ENCODE measurements at regions not wholly inside any gene's neighbourhood (a gene's known extent, or its start where the extent isn't known, plus 50 kb on each side); places are given as distances from the start of the nearest gene placed in this dataset.
"Not testable (repeated sequence)": the region's sequence is repeated elsewhere in the genome, so short reads cannot be mapped to it uniquely, and the experiment has no call there.

DNA sequence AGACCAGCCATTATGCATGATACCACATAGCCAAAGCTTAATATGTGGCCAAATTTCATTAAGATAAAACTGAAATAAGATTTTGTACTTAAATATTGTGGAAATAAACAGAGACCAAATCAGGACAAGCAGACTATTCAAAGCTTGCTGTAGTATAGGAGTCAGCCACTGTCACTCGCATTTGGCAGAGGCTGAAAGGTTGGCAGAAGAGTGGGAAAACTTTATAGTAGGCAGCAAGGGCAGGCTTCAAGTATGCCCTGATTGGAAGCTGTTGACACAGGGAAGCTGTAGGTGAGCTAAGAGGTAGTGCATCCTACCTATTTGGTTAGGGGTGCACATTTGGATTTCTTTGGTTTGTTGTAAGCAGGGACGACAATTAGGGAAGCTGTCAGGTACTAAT is 202.5 kb upstream of the PDZRN3 start:
- POLR2A ChIA-PET = no interaction called here
- CTCF ChIA-PET = no interaction called here
- Mint-ChIP-seq H3K27me3 (no peaks in the 10 kb centered on the region), H3K4me1 (no peaks in the 10 kb centered on the region), H3K4me3 (no peak overlapping the region), H3K9me3 (no peaks in the 10 kb centered on the region), H3K27ac (no peak overlapping the region), H3K36me3 (ENCODE audit: low read depth) (no peaks in the 10 kb centered on the region)
- TF ChIP-seq CTCF (IDR thresholded peaks at IDR 0.05) = no peak
- no peak for DNase-seq
- no peak for ATAC-seq (ENCODE audit: low read depth)
- intact Hi-C loops (cut with micrococcal nuclease) = no loop called here

DNA sequence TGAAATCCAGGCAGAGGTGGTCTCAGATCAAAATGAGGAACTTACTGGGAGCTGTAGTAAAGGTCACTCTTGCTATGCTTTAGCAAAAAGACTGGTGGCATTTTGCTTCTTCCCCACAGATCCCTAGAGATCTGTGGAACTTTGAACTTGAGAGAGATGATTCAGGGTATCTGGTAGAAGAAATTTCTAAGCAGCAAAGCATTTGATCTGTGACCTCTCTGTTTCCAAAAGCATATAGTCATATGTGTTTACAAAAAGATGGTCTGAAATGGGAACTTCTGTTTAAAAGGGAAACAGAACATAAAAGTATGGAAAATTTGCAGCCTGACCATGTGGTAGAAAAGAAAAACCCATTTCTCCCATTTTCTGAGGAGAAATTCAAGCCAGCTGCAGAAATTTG is 196.2 kb upstream of the PDZRN3 start:
- H3K27me3 Mint-ChIP-seq; H3K4me1 Mint-ChIP-seq; H3K9me3 Mint-ChIP-seq; DNase-seq; H3K27ac Mint-ChIP-seq; H3K36me3 Mint-ChIP-seq (ENCODE audit: low read depth); H3K4me3 Mint-ChIP-seq; CTCF ChIA-PET; ATAC-seq (ENCODE audit: low read depth); intact Hi-C loops (cut with micrococcal nuclease); POLR2A ChIA-PET: not testable (repeated sequence)

- H3K27me3 Mint-ChIP-seq = no peaks in the 10 kb centered on the region
- no peak overlapping the region for H3K27ac Mint-ChIP-seq
- intact Hi-C loops (cut with micrococcal nuclease) = no loop called here
- DNase-seq (no peak), ATAC-seq (ENCODE audit: low read depth) (no peak)
- H3K36me3 Mint-ChIP-seq (ENCODE audit: low read depth) = no peaks in the 10 kb centered on the region
- CTCF ChIA-PET = no interaction called here
- no peaks in the 10 kb centered on the region for H3K4me1 Mint-ChIP-seq
- TF ChIP-seq CTCF (IDR thresholded peaks at IDR 0.05) = no peak
- POLR2A ChIA-PET = no interaction called here
- H3K4me3 Mint-ChIP-seq = no peak overlapping the region
- H3K9me3 Mint-ChIP-seq = peaks cover 8% of the 10 kb centered on the region
Observed at GRCh38 chr3:73820431-73820830, 195.7 kb upstream of the PDZRN3 start.

DNA sequence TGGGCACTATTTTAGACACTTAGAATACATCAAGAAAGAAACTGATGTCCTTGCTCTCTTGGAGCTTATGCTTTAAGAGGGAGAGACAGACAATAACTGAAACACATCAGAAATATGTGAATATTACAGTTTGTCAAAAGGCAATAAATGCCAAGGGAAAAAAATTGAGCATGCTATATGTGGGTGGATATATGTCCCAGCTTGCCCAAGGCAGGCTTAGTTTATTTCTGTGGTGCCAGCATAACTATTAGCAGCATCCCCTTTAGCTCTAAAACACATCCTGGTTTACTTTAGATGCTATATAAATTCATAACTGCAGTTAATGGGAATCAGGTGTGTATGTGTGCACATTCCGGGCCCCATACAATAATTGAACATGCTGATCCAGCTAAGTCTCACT is 191.2 kb upstream of the PDZRN3 start:
- ATAC-seq (ENCODE audit: low read depth) = no peak
- CTCF ChIA-PET = no interaction called here
- Mint-ChIP-seq H3K4me3 (no peak overlapping the region), H3K27ac (no peak overlapping the region), H3K9me3 (peaks cover 13% of the 10 kb centered on the region), H3K4me1 (no peaks in the 10 kb centered on the region), H3K36me3 (ENCODE audit: low read depth) (no peaks in the 10 kb centered on the region), H3K27me3 (no peaks in the 10 kb centered on the region)
- no peak for DNase-seq
- intact Hi-C loops (cut with micrococcal nuclease) = no loop called here
- TF ChIP-seq CTCF (IDR thresholded peaks at IDR 0.05) = no peak
- POLR2A ChIA-PET = no interaction called here

DNA sequence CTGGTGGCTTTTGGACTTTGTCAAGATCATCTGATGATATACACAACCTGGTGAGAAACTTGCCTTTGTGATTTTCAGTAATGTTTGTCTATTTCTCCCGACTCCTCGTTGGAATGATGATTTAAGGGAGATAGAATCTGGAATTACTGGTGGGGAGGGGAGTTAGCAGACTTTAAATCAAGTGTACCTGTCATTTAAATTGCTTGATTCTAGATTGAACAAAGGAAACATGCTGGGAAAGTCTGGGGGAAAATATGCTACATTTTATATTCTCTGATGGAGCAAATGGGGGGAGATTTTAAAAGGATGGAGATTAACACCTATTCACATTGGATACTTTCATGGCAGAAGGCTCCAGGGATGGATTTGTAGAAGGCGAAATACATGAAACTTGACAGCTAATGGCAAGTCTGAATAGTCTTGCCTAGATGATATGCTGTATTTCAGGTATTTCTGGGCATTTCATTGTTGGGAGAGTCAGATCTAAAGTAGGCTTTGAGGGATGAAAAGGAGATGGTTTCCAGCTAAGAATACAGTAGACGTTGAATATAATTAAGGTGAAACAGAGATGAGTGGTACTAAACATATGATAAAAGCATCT is 189.1 kb upstream of the PDZRN3 start:
- DNase-seq (no peak), ATAC-seq (ENCODE audit: low read depth) (no peak)
- intact Hi-C loops (cut with micrococcal nuclease) = no loop called here
- TF ChIP-seq CTCF (IDR thresholded peaks at IDR 0.05) = no peak
- ChIA-PET CTCF (no interaction called here), POLR2A (no interaction called here)
- Mint-ChIP-seq H3K36me3 (ENCODE audit: low read depth) (no peaks in the 10 kb centered on the region), H3K27ac (no peak overlapping the region), H3K4me1 (no peaks in the 10 kb centered on the region), H3K4me3 (no peak overlapping the region), H3K9me3 (peaks cover 14% of the 10 kb centered on the region), H3K27me3 (no peaks in the 10 kb centered on the region)

DNA sequence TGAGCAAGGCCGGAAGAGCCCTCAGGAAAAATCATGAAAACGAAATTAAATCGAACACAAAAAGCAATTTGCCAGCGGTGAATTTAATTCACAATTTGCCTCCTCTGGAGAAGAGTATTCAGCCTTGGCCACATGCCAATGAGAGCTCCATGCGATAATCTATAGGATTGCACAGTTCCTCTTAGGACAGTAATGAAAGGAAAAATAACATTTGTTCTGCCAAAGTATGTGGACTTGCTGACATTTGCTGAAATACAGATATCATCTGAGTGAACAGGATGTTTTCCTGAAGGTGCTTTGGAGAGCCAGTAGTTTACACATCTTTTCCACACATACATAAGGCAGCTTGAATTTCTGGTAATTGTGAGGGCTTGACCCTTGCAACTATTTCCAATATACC is 188.6 kb upstream of the PDZRN3 start:
- intact Hi-C loops (cut with micrococcal nuclease) = no loop called here
- Mint-ChIP-seq H3K36me3 (ENCODE audit: low read depth) (no peaks in the 10 kb centered on the region), H3K27me3 (no peaks in the 10 kb centered on the region), H3K4me1 (no peaks in the 10 kb centered on the region), H3K4me3 (no peak overlapping the region), H3K27ac (no peak overlapping the region), H3K9me3 (peaks cover 14% of the 10 kb centered on the region)
- DNase-seq (no peak), ATAC-seq (ENCODE audit: low read depth) (no peak)
- ChIA-PET POLR2A (no interaction called here), CTCF (no interaction called here)
- TF ChIP-seq CTCF (IDR thresholded peaks at IDR 0.05) = no peak

All from activated B cell treated with CpG ODN at 0.5 μM for 24 hours (primary cell).